ENCODE measurements at regions not wholly inside any gene's neighbourhood (a gene's known extent, or its start where the extent isn't known, plus 50 kb on each side); places are given as distances from the start of the nearest gene placed in this dataset.

- TF ChIP-seq POLR2A (IDR thresholded peaks at IDR 0.05) (no peak), CTCF (IDR thresholded peaks at IDR 0.05) (no peak)
Measured at GRCh38 chr20:60168963-60169362, 210.7 kb downstream of the CDH26 start.

All from lower leg skin (tissue), 3 donors.